Osteoblast (primary cell): ENCODE measurements at regions not wholly inside any gene's neighbourhood (a gene's known extent, or its start where the extent isn't known, plus 50 kb on each side); places are given as distances from the start of the nearest gene placed in this dataset.

Experiments
- DNase-seq: peaks from one replicate; pipeline ENCODE4 v3.0.0; 2011; ENCODE audit warnings: low spot score, mixed read lengths; ENCODE audit not compliant: insufficient read length; ENCODE audit errors: missing footprints
- H2AFZ ChIP-seq: 2 replicates; pipeline ENCODE4 v1.6.0; 2011; ENCODE audit warnings: mild to moderate bottlenecking, low read length
- H3K27ac ChIP-seq: 2 replicates; pipeline ENCODE4 v1.5.1; 2011; ENCODE audit warnings: mild to moderate bottlenecking, low read depth, low read length, moderate library complexity
- H3K27me3 ChIP-seq: 2 replicates; pipeline ENCODE4 v1.6.0; 2012; ENCODE audit warnings: mild to moderate bottlenecking, control low read depth, inconsistent platforms, low read length, moderate library complexity; ENCODE audit not compliant: insufficient read depth
- H3K36me3 ChIP-seq: 2 replicates; pipeline ENCODE4 v1.5.1; 2011; ENCODE audit warnings: mild to moderate bottlenecking, low read length, control low read depth, moderate library complexity; ENCODE audit not compliant: insufficient read depth
- H3K4me1 ChIP-seq: 2 replicates; pipeline ENCODE4 v1.5.1; 2011; ENCODE audit warnings: mild to moderate bottlenecking, low read length, control low read depth, moderate library complexity; ENCODE audit not compliant: insufficient read depth
- H3K4me2 ChIP-seq: 2 replicates; pipeline ENCODE4 v1.6.0; 2011; ENCODE audit warnings: mild to moderate bottlenecking, low read length; ENCODE audit not compliant: insufficient read depth
- H3K4me3 ChIP-seq: fragments of 200-600 bp; sonication (generic); 3 replicates; pipeline ENCODE4 v1.5.1; 2012; ENCODE audit warnings: mild to moderate bottlenecking, low read length, inconsistent platforms; ENCODE audit not compliant: insufficient read depth
- H3K79me2 ChIP-seq: 2 replicates; pipeline ENCODE4 v1.6.0; 2012; ENCODE audit warnings: mild to moderate bottlenecking, low read length, control low read depth, inconsistent platforms; ENCODE audit not compliant: insufficient read depth
- H3K9me3 ChIP-seq: 2 replicates; pipeline ENCODE4 v1.5.1; 2011; ENCODE audit warnings: low read depth, low read length, control low read depth
- H4K20me1 ChIP-seq: 2 replicates; pipeline ENCODE4 v1.6.0; 2012; ENCODE audit warnings: mild to moderate bottlenecking, low read length, control low read depth; ENCODE audit not compliant: insufficient read depth
- TF ChIP-seq, protein P1 (sequence below): IDR thresholded peaks from 2 replicates; pipeline ENCODE4 v1.5.1; 2011; ENCODE audit warnings: mild to moderate bottlenecking, low read depth, low read length, moderate library complexity; ENCODE audit errors: extremely low read depth

DNA sequence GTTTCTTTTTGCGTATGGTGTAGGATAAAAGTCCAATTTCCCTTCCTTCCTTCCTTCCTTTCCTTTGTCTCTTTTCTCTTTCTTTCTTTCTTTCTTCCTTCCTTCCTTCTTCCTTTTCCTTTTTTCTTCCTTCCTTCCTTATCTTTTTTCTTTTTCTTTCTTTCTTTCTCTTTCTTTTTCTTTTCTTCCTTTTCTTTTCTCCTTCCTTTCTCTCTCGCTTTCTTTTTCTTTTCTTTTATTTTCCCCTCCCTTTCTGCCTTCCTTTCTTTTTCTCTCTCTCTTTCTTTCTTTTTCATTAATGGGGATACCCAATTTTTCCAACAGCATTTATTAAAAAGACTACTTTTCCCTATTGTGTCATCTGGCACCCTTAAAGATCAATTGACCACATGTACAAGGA, 1359.7 kb downstream of the FAM181B start:
- no peak overlapping the region for H3K27ac ChIP-seq
- DNase-seq: no peak
- no peaks in the 10 kb centered on the region for H3K27me3 ChIP-seq
- no peak overlapping the region for H3K4me2 ChIP-seq
- no peaks in the 10 kb centered on the region for H4K20me1 ChIP-seq
- no peak overlapping the region for H2AFZ ChIP-seq
- no peaks in the 10 kb centered on the region for H3K4me1 ChIP-seq
- no peaks in the 10 kb centered on the region for H3K79me2 ChIP-seq
- H3K9me3 ChIP-seq: no peaks in the 10 kb centered on the region
- TF ChIP-seq, protein P1, sequence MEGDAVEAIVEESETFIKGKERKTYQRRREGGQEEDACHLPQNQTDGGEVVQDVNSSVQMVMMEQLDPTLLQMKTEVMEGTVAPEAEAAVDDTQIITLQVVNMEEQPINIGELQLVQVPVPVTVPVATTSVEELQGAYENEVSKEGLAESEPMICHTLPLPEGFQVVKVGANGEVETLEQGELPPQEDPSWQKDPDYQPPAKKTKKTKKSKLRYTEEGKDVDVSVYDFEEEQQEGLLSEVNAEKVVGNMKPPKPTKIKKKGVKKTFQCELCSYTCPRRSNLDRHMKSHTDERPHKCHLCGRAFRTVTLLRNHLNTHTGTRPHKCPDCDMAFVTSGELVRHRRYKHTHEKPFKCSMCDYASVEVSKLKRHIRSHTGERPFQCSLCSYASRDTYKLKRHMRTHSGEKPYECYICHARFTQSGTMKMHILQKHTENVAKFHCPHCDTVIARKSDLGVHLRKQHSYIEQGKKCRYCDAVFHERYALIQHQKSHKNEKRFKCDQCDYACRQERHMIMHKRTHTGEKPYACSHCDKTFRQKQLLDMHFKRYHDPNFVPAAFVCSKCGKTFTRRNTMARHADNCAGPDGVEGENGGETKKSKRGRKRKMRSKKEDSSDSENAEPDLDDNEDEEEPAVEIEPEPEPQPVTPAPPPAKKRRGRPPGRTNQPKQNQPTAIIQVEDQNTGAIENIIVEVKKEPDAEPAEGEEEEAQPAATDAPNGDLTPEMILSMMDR: no peak
- H3K4me3 ChIP-seq: no peak overlapping the region
- no peaks in the 10 kb centered on the region for H3K36me3 ChIP-seq

DNA sequence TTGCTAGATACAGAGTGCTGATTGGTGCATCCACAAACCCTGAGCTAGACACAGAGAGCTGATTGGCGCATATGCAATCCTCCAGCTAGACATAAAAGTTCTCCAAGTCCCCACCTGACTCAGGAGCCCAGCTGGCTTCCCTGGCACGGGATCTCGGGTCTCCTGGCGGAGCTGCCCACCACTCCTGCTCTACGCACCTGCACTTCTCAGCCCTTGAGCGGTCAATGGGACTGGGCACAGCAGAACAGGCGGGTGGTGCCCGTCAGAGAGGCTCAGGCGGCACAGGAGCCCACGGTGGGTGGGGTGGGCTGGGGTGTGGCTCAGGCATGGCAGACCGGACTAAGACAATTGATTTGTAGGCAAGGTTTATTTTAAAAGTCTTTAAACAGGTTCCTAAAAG, 1365.5 kb downstream of the FAM181B start:
- Histone ChIP-seq H3K79me2 (no peaks in the 10 kb centered on the region), H4K20me1 (no peaks in the 10 kb centered on the region), H3K4me2 (no peak overlapping the region), H3K9me3 (peaks cover 2% of the 10 kb centered on the region), H3K27ac (no peak overlapping the region), H3K27me3 (no peaks in the 10 kb centered on the region), H3K4me3 (no peak overlapping the region), H3K36me3 (no peaks in the 10 kb centered on the region), H3K4me1 (no peaks in the 10 kb centered on the region), H2AFZ (no peak overlapping the region)
- TF ChIP-seq, protein P1: no peak
- no peak for DNase-seq

DNA sequence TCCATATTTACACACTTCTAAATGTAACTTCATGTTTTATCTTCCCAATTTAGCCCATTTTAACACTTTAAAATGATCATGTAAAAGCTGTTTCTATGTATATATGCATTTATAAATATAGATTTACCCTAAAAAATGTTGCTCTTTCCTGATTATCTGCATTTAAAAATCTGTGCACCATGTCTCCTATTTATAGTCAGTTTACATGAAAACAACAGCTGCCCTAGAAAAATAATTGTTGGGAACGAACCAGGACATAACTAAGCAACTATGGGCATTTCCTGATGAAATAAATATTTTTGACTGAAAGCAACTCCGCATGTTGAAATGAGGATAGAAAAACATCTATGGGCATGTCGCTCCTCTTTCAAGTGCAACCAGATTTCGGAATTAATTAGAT, 1368.2 kb downstream of the FAM181B start:
- H3K4me3 ChIP-seq: no peak overlapping the region
- no peak for DNase-seq
- TF ChIP-seq, protein P1: no peak
- H3K4me1 ChIP-seq: no peaks in the 10 kb centered on the region
- H3K79me2 ChIP-seq: no peaks in the 10 kb centered on the region
- H4K20me1 ChIP-seq: no peaks in the 10 kb centered on the region
- H3K4me2 ChIP-seq: no peak overlapping the region
- no peaks in the 10 kb centered on the region for H3K36me3 ChIP-seq
- no peak overlapping the region for H2AFZ ChIP-seq
- peaks cover 2% of the 10 kb centered on the region for H3K9me3 ChIP-seq
- no peaks in the 10 kb centered on the region for H3K27me3 ChIP-seq
- no peak overlapping the region for H3K27ac ChIP-seq

DNA sequence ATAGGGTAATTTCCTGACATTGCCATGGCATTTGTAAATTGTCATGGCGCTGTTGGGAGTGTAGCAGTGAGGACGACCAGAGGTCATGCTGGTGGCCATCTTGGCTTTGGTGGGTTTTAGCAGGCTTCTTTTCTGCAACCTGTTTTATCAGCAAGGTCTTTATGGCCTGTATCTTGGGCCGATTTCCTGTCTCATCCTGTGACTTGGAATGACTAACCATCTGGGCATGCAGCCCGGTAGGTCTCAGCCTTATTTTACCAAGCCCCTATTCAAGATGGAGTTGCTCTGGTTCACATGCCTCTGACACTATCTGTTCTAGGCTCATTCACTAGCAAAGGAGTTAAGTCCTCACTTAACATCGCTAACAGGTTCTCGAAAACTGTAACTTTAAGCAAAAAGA, 1374.2 kb downstream of the FAM181B start:
- no peak overlapping the region for H3K4me2 ChIP-seq
- H2AFZ ChIP-seq: no peak overlapping the region
- H3K9me3 ChIP-seq: no peaks in the 10 kb centered on the region
- H3K36me3 ChIP-seq: no peaks in the 10 kb centered on the region
- no peak for DNase-seq
- no peaks in the 10 kb centered on the region for H3K4me1 ChIP-seq
- no peak overlapping the region for H3K27ac ChIP-seq
- TF ChIP-seq, protein P1: no peak
- H4K20me1 ChIP-seq: no peaks in the 10 kb centered on the region
- H3K79me2 ChIP-seq: no peaks in the 10 kb centered on the region
- no peak overlapping the region for H3K4me3 ChIP-seq
- H3K27me3 ChIP-seq: no peaks in the 10 kb centered on the region
